Astrocyte of the cerebellum (primary cell): ENCODE measurements at regions not wholly inside any gene's neighbourhood (a gene's known extent, or its start where the extent isn't known, plus 50 kb on each side); places are given as distances from the start of the nearest gene placed in this dataset.
A peak's percentile ranks its signal among the peaks of the same experiment; 100 is the strongest.

Experiments used
- DNase-seq: peaks from one replicate; pipeline ENCODE4 v3.0.0-alpha.2; 2011; ENCODE audit warnings: low read depth
- H3K4me3 ChIP-seq: 2 replicates; pipeline ENCODE4 v1.5.1; 2011; ENCODE audit warnings: mild to moderate bottlenecking, low read depth, low read length, moderate library complexity
- CTCF ChIP-seq: IDR thresholded peaks from 2 replicates; pipeline ENCODE4 v1.5.1; 2012; ENCODE audit warnings: low read length, low read depth, moderate library complexity, mild to moderate bottlenecking; ENCODE audit errors: missing control alignments
- in situ Hi-C: cut with HindIII; loops from 2 replicates; pipeline ENCODE4 v1.10.0; 2017; ENCODE audit warnings: low sequenced_read_pairs

- in situ Hi-C loops: no loop called here
- no peak overlapping the region for H3K4me3 ChIP-seq
- DNase-seq: no peak
- TF ChIP-seq CTCF: no peak
Measured at GRCh38 chr10:111989136-111989911, 194.2 kb downstream of the GPAM start.

- peak; percentile 13 for TF ChIP-seq CTCF
- no peak for DNase-seq
- H3K4me3 ChIP-seq: no peak overlapping the region
- in situ Hi-C loops: no loop called here
Measured at GRCh38 chr10:111990734-111991133, 192.8 kb downstream of the GPAM start.

- no peak overlapping the region for H3K4me3 ChIP-seq
- in situ Hi-C loops: no loop called here
- DNase-seq: no peak
- no peak for TF ChIP-seq CTCF
Measured at GRCh38 chr10:111993321-111993720, 190.2 kb downstream of the GPAM start.

GRCh38 chr10:111993872-111994426 is 189.6 kb downstream of the GPAM start:
- in situ Hi-C loops: no loop called here
- no peak for TF ChIP-seq CTCF
- no peak overlapping the region for H3K4me3 ChIP-seq
- DNase-seq: no peak

- no peak for TF ChIP-seq CTCF
- in situ Hi-C loops: no loop called here
- DNase-seq: no peak
- no peak overlapping the region for H3K4me3 ChIP-seq
Measured at GRCh38 chr10:111996103-111996502, 187.5 kb downstream of the GPAM start.

GRCh38 chr10:111998728-111999127 is 184.8 kb downstream of the GPAM start:
- DNase-seq: no peak

More at GRCh38 chr10:111998728-111999127, 184.8 kb downstream of the GPAM start:
- in situ Hi-C loops: no loop called here
- TF ChIP-seq CTCF: no peak
- H3K4me3 ChIP-seq: no peak overlapping the region
